ENCODE measurements at regions not wholly inside any gene's neighbourhood (a gene's known extent, or its start where the extent isn't known, plus 50 kb on each side); places are given as distances from the start of the nearest gene placed in this dataset.
"Not testable (repeated sequence)": the region's sequence is repeated elsewhere in the genome, so short reads cannot be mapped to it uniquely, and the experiment has no call there.

DNA sequence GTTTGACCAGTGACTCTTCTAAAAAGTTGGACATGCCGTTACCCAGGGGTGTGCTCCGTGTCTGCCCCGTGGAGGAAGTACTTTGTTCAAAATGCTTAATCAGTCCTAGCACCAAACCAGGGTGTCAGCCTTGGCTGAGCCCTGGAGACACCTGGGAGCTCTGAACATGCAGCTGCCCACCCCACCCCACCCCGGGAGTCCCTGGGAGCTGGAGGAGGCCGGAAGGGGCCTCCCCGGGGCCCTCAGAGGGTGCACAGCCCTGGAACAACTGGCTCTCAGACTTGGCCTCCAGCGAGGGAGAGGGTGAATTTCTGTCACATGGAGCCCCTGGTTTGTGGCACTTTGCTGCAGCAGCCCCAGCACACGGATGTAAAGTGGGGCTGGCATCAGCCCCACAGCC is 152.1 kb downstream of the LAT start:
- not testable (repeated sequence) for H3K4me3 ChIP-seq (ENCODE audit: low read length in 3 of 3); H3K9me3 ChIP-seq (ENCODE audit: control insufficient read depth in 3 of 3, low read length in 3 of 3); H3K27ac ChIP-seq (ENCODE audit: low read depth, low read length); H3K9ac ChIP-seq (ENCODE audit: low read depth in 1 of 3, low read length in 3 of 3); H3K36me3 ChIP-seq (ENCODE audit: control insufficient read depth in 3 of 3, insufficient read depth in 3 of 3, low read length in 3 of 3); H3K27me3 ChIP-seq (ENCODE audit: control insufficient read depth in 3 of 3, insufficient read depth in 3 of 3, low read length in 3 of 3); H3K4me1 ChIP-seq (ENCODE audit: control insufficient read depth in 3 of 3, insufficient read depth in 3 of 3, low read length in 3 of 3)

DNA sequence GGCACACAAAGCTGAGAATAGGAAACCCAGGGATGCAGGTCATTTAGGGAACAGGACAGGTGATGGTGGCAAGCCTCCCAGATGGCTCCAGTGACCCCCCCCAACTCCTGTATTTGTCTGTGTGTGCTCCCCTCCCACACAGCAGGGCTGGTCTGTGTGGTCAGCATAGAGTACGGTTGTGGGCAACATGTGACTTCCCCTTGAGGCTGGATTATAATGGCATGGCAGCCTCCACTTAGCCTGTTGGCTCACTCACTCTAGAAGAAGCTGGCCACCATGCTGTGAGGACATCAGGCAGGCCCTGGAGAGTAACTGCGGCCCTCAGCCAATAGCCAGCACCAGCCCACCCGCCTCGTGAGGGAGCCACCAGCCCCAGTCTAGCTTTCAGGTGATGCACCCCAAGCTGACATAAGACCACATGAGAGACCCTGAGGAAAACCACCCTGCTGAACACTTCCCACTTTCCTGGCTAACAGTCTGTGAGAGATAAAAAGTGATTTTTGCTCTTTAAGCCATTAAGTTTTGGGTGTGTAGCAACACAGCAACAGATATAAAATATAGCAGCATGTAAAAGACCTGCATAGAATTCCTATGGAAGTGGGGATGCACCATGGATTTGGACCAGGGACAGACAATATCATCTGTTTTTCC is 151.3 kb downstream of the LAT start:
- not testable (repeated sequence) for H3K36me3 ChIP-seq (ENCODE audit: control insufficient read depth in 3 of 3, insufficient read depth in 3 of 3, low read length in 3 of 3); H3K4me3 ChIP-seq (ENCODE audit: low read length in 3 of 3); H3K4me1 ChIP-seq (ENCODE audit: control insufficient read depth in 3 of 3, insufficient read depth in 3 of 3, low read length in 3 of 3); H3K27me3 ChIP-seq (ENCODE audit: control insufficient read depth in 3 of 3, insufficient read depth in 3 of 3, low read length in 3 of 3); H3K27ac ChIP-seq (ENCODE audit: low read depth, low read length); H3K9me3 ChIP-seq (ENCODE audit: control insufficient read depth in 3 of 3, low read length in 3 of 3); H3K9ac ChIP-seq (ENCODE audit: low read depth in 1 of 3, low read length in 3 of 3)

DNA sequence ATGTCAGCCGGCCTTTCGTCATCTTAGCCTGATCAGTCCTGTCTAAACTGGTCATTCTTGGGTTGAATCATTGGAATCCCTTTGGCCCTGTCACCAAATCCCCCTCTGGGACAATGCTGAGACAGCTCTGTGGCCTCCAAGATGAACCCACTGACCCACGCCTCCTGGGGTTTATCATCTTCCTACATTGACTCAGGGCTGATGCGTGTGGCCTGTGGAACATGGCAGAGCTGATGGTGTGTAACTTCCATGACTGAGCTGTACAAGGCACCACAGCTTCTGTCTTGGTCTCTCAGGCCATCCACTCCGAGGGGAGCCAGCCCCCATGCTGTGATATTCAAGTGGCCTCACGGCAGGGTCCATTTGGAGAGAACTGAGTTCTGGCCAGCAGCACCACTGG is 150.2 kb downstream of the LAT start:
- not testable (repeated sequence) for H3K9ac ChIP-seq (ENCODE audit: low read depth in 1 of 3, low read length in 3 of 3); H3K4me3 ChIP-seq (ENCODE audit: low read length in 3 of 3); H3K27ac ChIP-seq (ENCODE audit: low read depth, low read length); H3K36me3 ChIP-seq (ENCODE audit: control insufficient read depth in 3 of 3, insufficient read depth in 3 of 3, low read length in 3 of 3); H3K27me3 ChIP-seq (ENCODE audit: control insufficient read depth in 3 of 3, insufficient read depth in 3 of 3, low read length in 3 of 3); H3K4me1 ChIP-seq (ENCODE audit: control insufficient read depth in 3 of 3, insufficient read depth in 3 of 3, low read length in 3 of 3); H3K9me3 ChIP-seq (ENCODE audit: control insufficient read depth in 3 of 3, low read length in 3 of 3)

DNA sequence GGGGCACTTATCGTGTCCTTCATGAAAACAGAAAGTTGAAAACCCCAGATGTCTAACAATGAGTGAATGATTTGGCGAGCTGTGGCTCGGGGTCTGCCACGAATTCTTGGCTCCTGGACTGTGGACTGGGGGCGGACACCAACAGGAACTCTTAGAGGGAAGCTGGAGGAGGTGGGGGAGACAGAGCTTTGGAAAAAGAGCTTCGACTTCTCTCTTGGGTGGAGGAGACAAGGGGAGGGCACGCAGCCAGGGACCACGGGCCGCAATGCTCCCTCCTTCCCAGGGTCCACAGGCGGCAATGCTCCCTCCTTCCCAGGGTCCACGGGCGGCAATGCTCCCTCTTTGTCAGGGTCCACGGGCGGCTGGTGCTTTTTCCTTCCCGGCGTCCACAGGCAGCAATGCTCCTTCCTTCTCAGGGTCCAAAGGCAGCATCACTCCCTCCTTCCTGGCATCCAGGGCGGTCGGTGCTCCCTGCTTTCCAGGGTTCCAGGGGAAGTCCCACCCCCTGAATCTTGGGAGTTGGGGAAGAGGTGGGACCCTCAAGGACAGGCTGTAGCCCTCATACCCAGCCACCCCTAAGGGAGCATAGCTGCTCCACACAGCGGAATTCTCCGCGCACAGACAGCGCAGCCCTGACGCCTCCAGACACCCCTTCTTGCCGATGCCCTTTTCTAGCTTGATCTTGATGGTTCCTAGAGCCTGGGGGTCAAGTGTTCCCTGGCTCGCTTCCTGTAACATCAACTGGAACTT is 149.0 kb downstream of the LAT start:
- H3K9me3 ChIP-seq (ENCODE audit: control insufficient read depth in 3 of 3, low read length in 3 of 3); H3K27ac ChIP-seq (ENCODE audit: low read depth, low read length); H3K27me3 ChIP-seq (ENCODE audit: control insufficient read depth in 3 of 3, insufficient read depth in 3 of 3, low read length in 3 of 3); H3K9ac ChIP-seq (ENCODE audit: low read depth in 1 of 3, low read length in 3 of 3); H3K4me3 ChIP-seq (ENCODE audit: low read length in 3 of 3); H3K36me3 ChIP-seq (ENCODE audit: control insufficient read depth in 3 of 3, insufficient read depth in 3 of 3, low read length in 3 of 3): not testable (repeated sequence)
- H3K4me1 ChIP-seq (ENCODE audit: control insufficient read depth in 3 of 3, insufficient read depth in 3 of 3, low read length in 3 of 3), result peaks cover 2 to 15% (median 6%) of the 10 kb centered on the region in 3 donors

DNA sequence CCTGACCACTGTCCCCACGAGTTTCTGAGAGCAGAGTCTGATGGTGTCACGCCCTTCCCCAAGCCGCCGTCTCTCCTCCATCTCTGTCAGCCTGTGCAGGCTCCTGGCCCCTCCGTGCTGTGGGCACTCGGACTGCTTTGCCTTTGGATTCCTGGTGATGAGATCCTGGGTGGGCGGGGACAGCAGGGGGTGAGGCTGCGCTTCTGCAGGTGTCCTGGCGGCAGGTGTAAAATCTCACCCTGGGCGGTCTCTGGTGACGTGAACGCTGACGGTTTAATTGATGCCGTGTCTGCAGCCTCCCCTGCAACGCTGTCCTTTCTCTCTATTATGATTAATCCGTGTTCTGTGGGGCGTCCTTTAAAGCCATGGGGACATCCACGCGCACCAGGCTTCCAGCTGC is 148.0 kb downstream of the LAT start:
- H3K4me1 ChIP-seq (ENCODE audit: control insufficient read depth in 3 of 3, insufficient read depth in 3 of 3, low read length in 3 of 3), result peaks cover 4 to 15% (median 6%) of the 10 kb centered on the region in 3 donors
- H3K27me3 ChIP-seq (ENCODE audit: control insufficient read depth in 3 of 3, insufficient read depth in 3 of 3, low read length in 3 of 3); H3K27ac ChIP-seq (ENCODE audit: low read depth, low read length); H3K4me3 ChIP-seq (ENCODE audit: low read length in 3 of 3); H3K36me3 ChIP-seq (ENCODE audit: control insufficient read depth in 3 of 3, insufficient read depth in 3 of 3, low read length in 3 of 3); H3K9ac ChIP-seq (ENCODE audit: low read depth in 1 of 3, low read length in 3 of 3); H3K9me3 ChIP-seq (ENCODE audit: control insufficient read depth in 3 of 3, low read length in 3 of 3): not testable (repeated sequence)

DNA sequence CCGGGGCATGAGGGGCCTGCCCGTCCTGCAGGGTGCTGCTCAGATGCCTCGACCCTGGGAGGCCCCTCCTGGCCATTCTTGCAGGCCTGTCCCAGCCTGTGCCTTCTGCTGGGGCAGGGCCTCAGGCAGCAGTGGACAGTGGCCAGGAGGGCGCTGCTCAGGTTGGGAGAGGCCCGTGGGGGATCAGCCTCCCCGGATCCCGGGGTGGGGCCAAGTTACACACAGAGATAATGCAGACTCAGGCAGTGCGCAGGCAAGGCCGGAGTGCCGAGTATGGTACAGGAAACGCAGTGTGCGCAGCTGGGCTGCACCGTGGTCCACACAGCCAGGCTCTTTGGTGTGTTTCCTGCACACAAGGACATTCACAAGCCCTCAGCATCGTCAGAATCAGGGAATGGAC is 147.6 kb downstream of the LAT start:
- H3K9ac ChIP-seq (ENCODE audit: low read depth in 1 of 3, low read length in 3 of 3); H3K27me3 ChIP-seq (ENCODE audit: control insufficient read depth in 3 of 3, insufficient read depth in 3 of 3, low read length in 3 of 3); H3K9me3 ChIP-seq (ENCODE audit: control insufficient read depth in 3 of 3, low read length in 3 of 3); H3K4me3 ChIP-seq (ENCODE audit: low read length in 3 of 3); H3K36me3 ChIP-seq (ENCODE audit: control insufficient read depth in 3 of 3, insufficient read depth in 3 of 3, low read length in 3 of 3); H3K27ac ChIP-seq (ENCODE audit: low read depth, low read length): not testable (repeated sequence)
- H3K4me1 ChIP-seq (ENCODE audit: control insufficient read depth in 3 of 3, insufficient read depth in 3 of 3, low read length in 3 of 3), result peaks cover 4 to 15% (median 6%) of the 10 kb centered on the region in 3 donors

DNA sequence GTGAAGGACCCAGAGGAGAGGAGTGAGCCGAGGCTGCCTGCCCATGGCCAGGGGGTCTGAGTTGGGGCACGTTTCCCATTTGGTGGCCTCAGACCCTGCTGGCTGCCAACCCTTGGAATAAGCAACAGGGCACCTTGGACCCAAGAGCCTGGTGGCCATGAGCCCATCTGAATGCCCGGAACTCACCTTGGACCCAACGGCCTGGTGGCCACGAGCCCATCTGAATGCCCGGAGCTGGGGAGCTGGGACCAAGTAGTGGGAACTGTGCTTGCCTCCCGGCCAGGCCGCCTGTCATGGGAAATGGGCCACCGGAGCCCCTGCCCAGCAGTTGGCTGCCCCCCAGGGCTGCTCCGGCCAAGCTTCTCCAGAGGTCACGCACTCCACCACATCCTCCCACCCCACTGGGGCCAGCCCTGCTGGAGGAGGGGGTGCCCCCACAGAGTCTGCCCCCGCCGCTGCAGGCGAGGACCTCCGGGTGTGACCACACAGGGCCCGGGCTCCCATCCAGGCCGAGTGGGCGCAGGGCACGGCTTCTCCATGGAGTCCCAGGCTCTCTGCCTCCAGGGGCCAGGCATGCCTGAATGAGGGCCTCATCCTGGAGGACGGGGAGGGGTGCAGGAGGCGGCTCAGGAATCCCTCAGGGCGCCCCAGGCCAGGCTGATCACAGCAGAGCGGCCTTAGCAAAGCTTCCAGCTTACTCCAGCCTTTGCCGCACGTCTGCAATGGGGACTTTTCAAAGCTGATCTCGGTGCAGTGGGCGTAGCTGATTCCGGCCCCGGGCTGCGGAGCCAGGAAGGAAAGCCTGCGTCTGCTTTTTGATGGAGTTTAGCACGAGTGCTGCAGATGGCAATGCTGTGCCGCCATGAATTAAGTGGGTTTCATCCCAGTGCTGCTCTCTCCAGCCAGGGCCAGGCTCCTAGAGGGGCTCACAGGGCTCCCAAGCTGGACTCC is 146.3 kb downstream of the LAT start:
- H3K4me1 ChIP-seq (ENCODE audit: control insufficient read depth in 3 of 3, insufficient read depth in 3 of 3, low read length in 3 of 3), result peaks cover 4 to 15% (median 6%) of the 10 kb centered on the region in 3 donors
- H3K9ac ChIP-seq (ENCODE audit: low read depth in 1 of 3, low read length in 3 of 3), result not testable (repeated sequence)

DNA sequence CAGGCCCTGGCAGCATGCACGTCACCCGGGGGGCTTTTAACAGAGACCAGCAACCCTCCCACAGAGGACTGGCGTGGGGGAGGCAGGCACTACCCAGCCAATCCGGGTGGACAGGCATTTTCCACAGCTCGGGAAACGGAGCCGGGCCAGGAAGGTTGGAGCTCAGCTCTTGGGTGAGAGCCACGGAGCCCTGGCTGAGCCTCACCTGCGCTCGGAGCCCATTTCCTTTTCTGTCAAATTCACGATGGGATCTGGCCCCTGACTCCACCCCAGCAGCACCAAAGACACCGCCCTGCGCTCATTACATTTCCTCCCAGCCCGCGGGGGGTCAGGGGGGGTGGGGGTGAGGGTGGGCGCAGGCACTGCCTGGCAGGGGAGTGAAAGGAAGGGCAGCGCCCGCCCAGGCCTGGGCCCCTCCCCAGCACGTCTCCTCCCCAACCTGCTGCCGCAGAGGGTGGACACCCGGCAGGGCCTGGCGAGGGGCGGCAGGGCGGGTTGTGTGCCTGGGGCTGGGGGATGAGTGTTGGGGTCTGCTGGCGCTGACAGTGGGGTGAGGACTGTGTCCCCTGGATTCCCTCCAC is 145.4 kb downstream of the LAT start:
- H3K27ac ChIP-seq (ENCODE audit: low read depth, low read length); H3K4me3 ChIP-seq (ENCODE audit: low read length in 3 of 3); H3K9me3 ChIP-seq (ENCODE audit: control insufficient read depth in 3 of 3, low read length in 3 of 3); H3K27me3 ChIP-seq (ENCODE audit: control insufficient read depth in 3 of 3, insufficient read depth in 3 of 3, low read length in 3 of 3); H3K9ac ChIP-seq (ENCODE audit: low read depth in 1 of 3, low read length in 3 of 3); H3K36me3 ChIP-seq (ENCODE audit: control insufficient read depth in 3 of 3, insufficient read depth in 3 of 3, low read length in 3 of 3): not testable (repeated sequence)
- peaks cover 4 to 15% (median 6%) of the 10 kb centered on the region in 3 donors for H3K4me1 ChIP-seq (ENCODE audit: control insufficient read depth in 3 of 3, insufficient read depth in 3 of 3, low read length in 3 of 3)

More for the DNA sequence above, 146.3 kb downstream of the LAT start:
- H3K36me3 ChIP-seq (ENCODE audit: control insufficient read depth in 3 of 3, insufficient read depth in 3 of 3, low read length in 3 of 3); H3K27ac ChIP-seq (ENCODE audit: low read depth, low read length); H3K27me3 ChIP-seq (ENCODE audit: control insufficient read depth in 3 of 3, insufficient read depth in 3 of 3, low read length in 3 of 3); H3K9me3 ChIP-seq (ENCODE audit: control insufficient read depth in 3 of 3, low read length in 3 of 3); H3K4me3 ChIP-seq (ENCODE audit: low read length in 3 of 3): not testable (repeated sequence)

DNA sequence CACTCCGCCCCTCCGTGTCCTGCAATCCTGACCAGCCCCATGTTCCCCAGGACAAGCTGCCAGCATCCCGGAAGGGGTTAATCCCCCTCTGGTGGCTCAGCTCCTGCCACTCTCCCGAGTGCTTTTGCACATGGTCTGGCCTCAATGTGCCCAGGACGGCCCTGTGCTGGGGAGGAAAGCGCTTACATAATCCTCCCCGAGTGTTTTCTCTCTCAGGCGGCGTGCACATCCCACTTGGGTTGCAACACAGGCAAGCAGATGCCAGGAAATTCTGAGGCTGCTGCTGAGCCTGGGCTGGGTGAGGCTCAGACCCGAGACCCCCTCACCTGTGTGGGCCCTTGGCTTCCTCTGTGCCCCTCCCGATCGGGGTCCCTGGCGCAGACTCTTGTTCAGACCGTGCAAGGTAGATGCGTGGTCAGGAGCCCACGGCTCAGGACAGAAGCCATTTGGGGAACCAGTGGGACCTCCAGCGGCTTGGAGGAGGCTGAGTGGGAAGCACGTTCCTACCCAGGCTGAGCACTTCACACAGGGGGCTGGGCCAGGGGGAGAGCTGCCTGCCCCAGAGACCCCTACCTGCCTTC is 144.7 kb downstream of the LAT start:
- H3K27ac ChIP-seq (ENCODE audit: low read depth, low read length), result not testable (repeated sequence)

More for the DNA sequence above, 144.7 kb downstream of the LAT start:
- not testable (repeated sequence) for H3K9ac ChIP-seq (ENCODE audit: low read depth in 1 of 3, low read length in 3 of 3); H3K4me3 ChIP-seq (ENCODE audit: low read length in 3 of 3); H3K27me3 ChIP-seq (ENCODE audit: control insufficient read depth in 3 of 3, insufficient read depth in 3 of 3, low read length in 3 of 3); H3K9me3 ChIP-seq (ENCODE audit: control insufficient read depth in 3 of 3, low read length in 3 of 3); H3K36me3 ChIP-seq (ENCODE audit: control insufficient read depth in 3 of 3, insufficient read depth in 3 of 3, low read length in 3 of 3)
- peaks cover 4 to 15% (median 6%) of the 10 kb centered on the region in 3 donors for H3K4me1 ChIP-seq (ENCODE audit: control insufficient read depth in 3 of 3, insufficient read depth in 3 of 3, low read length in 3 of 3)
